MM.1S (cell line): ENCODE measurements at regions not wholly inside any gene's neighbourhood (a gene's known extent, or its start where the extent isn't known, plus 50 kb on each side); places are given as distances from the start of the nearest gene placed in this dataset.

ENCODE experiments used
- DNase-seq: peaks from one replicate; pipeline ENCODE4 v3.0.0-alpha.2; 2015
- H2AFZ ChIP-seq: fragments of 300-600 bp; sonication (generic); 2 replicates; pipeline ENCODE4 v1.6.0; 2016; ENCODE audit warnings: antibody characterized with exemption, low read length
- H3F3A ChIP-seq: fragments of 300-600 bp; sonication (generic); 2 replicates; pipeline ENCODE4 v1.6.1; 2016; ENCODE audit warnings: mild to moderate bottlenecking, antibody characterized with exemption, low read length, moderate library complexity, mixed read lengths; ENCODE audit not compliant: insufficient read depth
- H3K27ac ChIP-seq: fragments of 300-600 bp; sonication (generic); 2 replicates; pipeline ENCODE4 v1.5.1; 2016; ENCODE audit warnings: mild to moderate bottlenecking, low read length
- H3K27me3 ChIP-seq: fragments of 300-600 bp; sonication (generic); replicated peaks from 2 replicates; pipeline ENCODE4 v1.6.0; 2016; ENCODE audit warnings: low read length; ENCODE audit not compliant: insufficient read depth
- H3K36me3 ChIP-seq: fragments of 300-600 bp; sonication (generic); replicated peaks from 2 replicates; pipeline ENCODE4 v1.6.1; 2016; ENCODE audit warnings: mild to moderate bottlenecking, low read length, mixed read lengths; ENCODE audit not compliant: insufficient read depth
- H3K4me1 ChIP-seq: fragments of 300-600 bp; sonication (generic); 2 replicates; pipeline ENCODE4 v1.6.1; 2016; ENCODE audit warnings: low read length, mixed read lengths
- H3K4me2 ChIP-seq: fragments of 300-600 bp; sonication (generic); 2 replicates; pipeline ENCODE4 v1.6.0; 2016; ENCODE audit warnings: low read depth, low read length
- H3K4me3 ChIP-seq: fragments of 300-600 bp; sonication (generic); 2 replicates; pipeline ENCODE4 v1.5.1; 2016; ENCODE audit warnings: low read length, mixed read lengths
- H3K79me2 ChIP-seq: fragments of 300-600 bp; sonication (generic); 2 replicates; pipeline ENCODE4 v1.6.1; 2016; ENCODE audit warnings: mixed run types, low read length, mixed read lengths
- H3K9ac ChIP-seq: fragments of 300-600 bp; sonication (generic); 2 replicates; pipeline ENCODE4 v1.6.1; 2016; ENCODE audit warnings: low read length, mixed read lengths
- H3K9me2 ChIP-seq: fragments of 300-600 bp; sonication (generic); replicated peaks from 2 replicates; pipeline ENCODE4 v1.6.1; 2016; ENCODE audit warnings: mild to moderate bottlenecking, low read length, mixed read lengths; ENCODE audit not compliant: insufficient read depth
- H3K9me3 ChIP-seq: fragments of 300-600 bp; sonication (generic); replicated peaks from 2 replicates; pipeline ENCODE4 v1.6.1; 2016; ENCODE audit warnings: mild to moderate bottlenecking, low read length, mixed read lengths; ENCODE audit not compliant: insufficient read depth
- H4K20me1 ChIP-seq: fragments of 300-600 bp; sonication (generic); 2 replicates; pipeline ENCODE4 v1.6.1; 2016; ENCODE audit warnings: mild to moderate bottlenecking, low read length, moderate library complexity, mixed read lengths; ENCODE audit not compliant: insufficient read depth
- EZH2 ChIP-seq: fragments of 300-600 bp; sonication (generic); optimal IDR thresholded peaks from 2 replicates; pipeline ENCODE3; 2017; ENCODE audit warnings: low read depth, mild to moderate bottlenecking, antibody characterized with exemption, low read length, mixed read lengths
- EZH2phosphoT487 ChIP-seq: fragments of 300-600 bp; sonication (generic); IDR thresholded peaks from 2 replicates; pipeline ENCODE4 v1.6.1; 2018; ENCODE audit warnings: antibody characterized with exemption, low read length
- TF ChIP-seq, protein P1 (sequence below): fragments of 300-600 bp; sonication (generic); IDR thresholded peaks from 2 replicates; pipeline ENCODE4 v1.5.1; 2016; ENCODE audit warnings: antibody characterized with exemption, low read length, mixed read lengths

DNA sequence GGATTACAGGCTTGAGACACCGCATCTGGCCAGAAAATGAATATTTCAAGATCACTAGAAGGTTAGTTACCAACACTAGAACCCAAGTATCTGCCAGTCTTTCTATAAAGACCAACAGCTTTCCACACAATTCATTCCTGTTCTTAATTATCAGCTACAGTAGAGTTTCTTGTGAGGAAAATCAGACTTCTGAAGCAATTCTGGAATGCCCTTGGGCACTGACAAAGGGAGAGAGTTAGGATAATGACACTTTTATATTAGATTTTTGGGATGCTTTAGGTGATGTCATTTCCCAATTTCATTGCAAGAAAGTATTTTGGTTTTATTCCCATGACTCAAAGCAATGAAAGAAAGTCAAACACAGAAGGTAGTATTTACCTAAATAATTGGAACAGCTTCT is 497.0 kb upstream of the TUSC1 start:
- Histone ChIP-seq H3K36me3 (no peaks in the 10 kb centered on the region), H3K4me3 (no peak overlapping the region), H3F3A (no peaks in the 10 kb centered on the region), H3K79me2 (no peaks in the 10 kb centered on the region), H3K27ac (no peak overlapping the region), H3K4me2 (no peak overlapping the region), H3K9ac (no peak overlapping the region), H2AFZ (no peak overlapping the region), H4K20me1 (no peaks in the 10 kb centered on the region), H3K27me3 (no peaks in the 10 kb centered on the region), H3K9me2 (no peaks in the 10 kb centered on the region), H3K4me1 (no peaks in the 10 kb centered on the region), H3K9me3 (no peaks in the 10 kb centered on the region)
- DNase-seq = no peak
- TF ChIP-seq EZH2 (no peak), EZH2phosphoT487 (no peak)
- TF ChIP-seq, protein P1, sequence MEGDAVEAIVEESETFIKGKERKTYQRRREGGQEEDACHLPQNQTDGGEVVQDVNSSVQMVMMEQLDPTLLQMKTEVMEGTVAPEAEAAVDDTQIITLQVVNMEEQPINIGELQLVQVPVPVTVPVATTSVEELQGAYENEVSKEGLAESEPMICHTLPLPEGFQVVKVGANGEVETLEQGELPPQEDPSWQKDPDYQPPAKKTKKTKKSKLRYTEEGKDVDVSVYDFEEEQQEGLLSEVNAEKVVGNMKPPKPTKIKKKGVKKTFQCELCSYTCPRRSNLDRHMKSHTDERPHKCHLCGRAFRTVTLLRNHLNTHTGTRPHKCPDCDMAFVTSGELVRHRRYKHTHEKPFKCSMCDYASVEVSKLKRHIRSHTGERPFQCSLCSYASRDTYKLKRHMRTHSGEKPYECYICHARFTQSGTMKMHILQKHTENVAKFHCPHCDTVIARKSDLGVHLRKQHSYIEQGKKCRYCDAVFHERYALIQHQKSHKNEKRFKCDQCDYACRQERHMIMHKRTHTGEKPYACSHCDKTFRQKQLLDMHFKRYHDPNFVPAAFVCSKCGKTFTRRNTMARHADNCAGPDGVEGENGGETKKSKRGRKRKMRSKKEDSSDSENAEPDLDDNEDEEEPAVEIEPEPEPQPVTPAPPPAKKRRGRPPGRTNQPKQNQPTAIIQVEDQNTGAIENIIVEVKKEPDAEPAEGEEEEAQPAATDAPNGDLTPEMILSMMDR = no peak

DNA sequence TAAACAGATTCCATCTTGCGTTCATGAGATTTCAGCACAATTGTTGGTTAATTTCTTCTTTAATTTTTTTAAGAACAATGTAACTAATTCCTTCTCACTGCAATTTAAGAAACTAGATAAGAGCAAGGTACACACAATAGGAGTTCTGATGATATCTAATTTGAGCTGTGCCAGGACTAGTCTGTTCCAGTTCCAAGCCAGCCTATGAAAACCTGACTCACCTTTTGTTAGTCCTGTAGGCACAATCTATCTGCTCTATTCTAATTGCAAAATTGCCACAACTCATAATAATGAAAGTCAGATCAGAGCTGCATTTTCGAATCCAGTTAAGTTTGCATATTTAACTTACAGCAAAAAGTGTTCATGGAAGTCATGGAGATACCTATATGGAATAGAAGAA is 494.1 kb upstream of the TUSC1 start:
- Histone ChIP-seq H4K20me1 (no peaks in the 10 kb centered on the region), H3K36me3 (no peaks in the 10 kb centered on the region), H3K9ac (no peak overlapping the region), H3K79me2 (no peaks in the 10 kb centered on the region), H3K4me1 (no peaks in the 10 kb centered on the region), H3K9me3 (no peaks in the 10 kb centered on the region), H3K4me3 (no peak overlapping the region), H3K9me2 (no peaks in the 10 kb centered on the region), H3K27me3 (no peaks in the 10 kb centered on the region), H2AFZ (no peak overlapping the region), H3K4me2 (no peak overlapping the region), H3F3A (no peaks in the 10 kb centered on the region), H3K27ac (no peak overlapping the region)
- DNase-seq = no peak
- TF ChIP-seq EZH2phosphoT487 (no peak), EZH2 (no peak)
- TF ChIP-seq, protein P1 = no peak

DNA sequence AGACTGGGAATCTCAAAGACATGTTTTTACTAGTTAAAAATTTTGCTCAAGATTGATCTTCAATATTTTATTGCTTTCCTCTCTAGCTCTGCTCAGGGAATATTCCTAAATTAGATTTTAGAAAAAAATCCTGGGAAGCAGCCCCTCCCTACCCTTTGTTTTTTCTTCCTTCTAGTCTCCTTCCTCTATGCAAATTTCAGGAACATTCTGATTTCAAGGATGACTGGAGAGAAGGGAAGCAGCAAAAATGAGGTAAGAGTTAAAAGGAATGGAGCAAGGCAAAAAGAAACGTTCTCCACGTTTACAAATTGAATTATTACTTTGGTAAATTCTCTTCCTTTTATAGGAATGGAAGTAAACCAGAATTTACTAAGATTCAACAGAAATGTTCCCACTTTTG is 493.4 kb upstream of the TUSC1 start:
- Histone ChIP-seq H3K9me3 (no peaks in the 10 kb centered on the region), H3K9me2 (no peaks in the 10 kb centered on the region), H3K4me1 (no peaks in the 10 kb centered on the region), H3F3A (no peaks in the 10 kb centered on the region), H3K79me2 (no peaks in the 10 kb centered on the region), H3K4me3 (no peak overlapping the region), H3K4me2 (no peak overlapping the region), H3K36me3 (no peaks in the 10 kb centered on the region), H3K27me3 (no peaks in the 10 kb centered on the region), H3K9ac (no peak overlapping the region), H3K27ac (no peak overlapping the region), H2AFZ (no peak overlapping the region), H4K20me1 (no peaks in the 10 kb centered on the region)
- no peak for TF ChIP-seq EZH2
- no peak for TF ChIP-seq EZH2phosphoT487
- TF ChIP-seq, protein P1 = no peak
- DNase-seq = no peak

DNA sequence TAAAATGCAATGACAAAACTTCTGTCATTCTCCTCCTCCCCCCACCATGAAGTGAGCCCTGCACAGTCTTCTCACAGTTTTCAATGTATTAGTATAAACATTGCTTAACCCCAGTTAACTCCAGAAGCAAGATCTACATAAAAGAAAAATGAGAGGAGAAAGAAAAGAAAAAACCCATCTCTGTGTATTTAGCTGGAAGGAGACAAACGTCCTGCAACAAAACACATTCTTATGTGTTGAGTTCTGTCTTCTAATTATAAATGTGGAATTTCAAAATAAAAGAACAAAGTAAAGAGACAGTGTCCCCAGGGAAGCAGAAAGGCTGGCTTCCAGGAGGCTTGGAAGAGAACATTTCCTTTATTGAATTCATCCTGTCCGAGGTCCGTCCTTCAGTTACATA is 491.9 kb upstream of the TUSC1 start:
- no peaks in the 10 kb centered on the region for H3F3A ChIP-seq
- no peak overlapping the region for H3K4me3 ChIP-seq
- no peaks in the 10 kb centered on the region for H3K27me3 ChIP-seq
- H3K79me2 ChIP-seq = no peaks in the 10 kb centered on the region
- H3K36me3 ChIP-seq = no peaks in the 10 kb centered on the region
- no peak overlapping the region for H3K4me2 ChIP-seq
- no peaks in the 10 kb centered on the region for H3K4me1 ChIP-seq
- TF ChIP-seq EZH2 = no peak
- TF ChIP-seq EZH2phosphoT487 = no peak
- TF ChIP-seq, protein P1 = no peak
- H3K27ac ChIP-seq = no peak overlapping the region
- no peaks in the 10 kb centered on the region for H4K20me1 ChIP-seq
- no peak overlapping the region for H2AFZ ChIP-seq
- H3K9me3 ChIP-seq = no peaks in the 10 kb centered on the region
- H3K9me2 ChIP-seq = no peaks in the 10 kb centered on the region
- H3K9ac ChIP-seq = no peak overlapping the region
- DNase-seq = no peak
